KG1 (cell line): ENCODE measurements at regions not wholly inside any gene's neighbourhood (a gene's known extent, or its start where the extent isn't known, plus 50 kb on each side); places are given as distances from the start of the nearest gene placed in this dataset.
"Not testable (repeated sequence)": the region's sequence is repeated elsewhere in the genome, so short reads cannot be mapped to it uniquely, and the experiment has no call there.

Experiments
- DNase-seq: peaks from one replicate; lab custom pipeline; 2025; lab: John Stamatoyannopoulos, UW

DNA sequence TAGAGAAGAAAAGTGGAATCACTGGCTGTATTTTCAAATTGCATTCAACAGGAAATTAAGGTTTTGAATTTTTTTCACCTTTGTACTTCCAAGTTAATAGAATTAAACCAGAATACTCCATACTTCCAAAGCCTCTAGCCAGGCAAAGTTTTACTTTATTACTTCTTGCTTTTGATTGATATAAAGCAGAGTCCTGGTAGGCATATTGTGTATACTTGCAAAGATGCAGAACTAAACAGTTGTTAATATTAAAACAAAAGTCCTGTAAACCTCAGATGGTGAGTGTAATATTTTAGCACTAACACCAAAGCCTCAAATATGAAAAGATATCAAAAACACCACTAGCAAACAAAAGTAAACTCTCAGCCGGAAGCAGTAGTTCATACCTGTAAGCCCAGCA, 107.2 kb upstream of the C2CD4B start:
- DNase-seq = no peak

DNA sequence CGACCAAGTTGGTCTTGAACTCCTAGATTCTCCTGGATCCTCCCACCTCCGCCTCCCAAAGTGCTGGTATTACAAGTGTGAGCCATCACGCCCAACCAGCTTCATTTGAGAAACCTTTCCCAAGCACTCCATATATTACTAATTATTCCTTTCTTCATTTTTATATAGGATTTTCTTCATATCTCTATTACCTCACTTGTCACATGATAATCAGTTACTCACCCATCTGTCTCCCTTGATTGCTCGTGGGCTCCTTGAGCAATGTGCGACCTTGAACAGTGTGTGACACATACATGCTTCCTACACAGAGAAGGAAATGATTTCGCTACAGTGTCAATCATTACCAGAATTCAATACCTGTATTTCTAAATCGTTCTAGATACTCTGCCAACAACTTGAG, 110.7 kb upstream of the C2CD4B start:
- DNase-seq = no peak

- no peak for DNase-seq
Observed at GRCh38 chr15:62277816-62278394, 112.8 kb upstream of the C2CD4B start.

DNA sequence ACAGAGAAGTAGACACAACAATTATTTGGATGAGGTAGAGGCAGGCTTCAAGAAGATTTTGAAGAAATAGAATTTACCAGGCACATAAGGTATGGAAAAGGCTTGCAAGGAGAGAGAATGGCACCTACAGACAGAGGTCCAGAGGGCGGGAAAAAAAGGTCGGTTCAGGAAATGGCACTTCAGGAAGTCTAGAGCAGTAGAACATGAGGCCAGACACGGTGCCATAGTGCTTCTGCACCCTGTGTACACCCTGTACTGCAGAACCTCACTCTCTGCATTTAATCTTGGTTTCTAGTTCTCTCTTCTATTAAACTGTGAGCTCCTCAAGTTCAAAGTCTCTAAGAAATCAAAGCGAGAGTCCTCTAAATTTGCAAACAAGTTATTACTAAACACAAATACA, 113.4 kb upstream of the C2CD4B start:
- DNase-seq = no peak

DNA sequence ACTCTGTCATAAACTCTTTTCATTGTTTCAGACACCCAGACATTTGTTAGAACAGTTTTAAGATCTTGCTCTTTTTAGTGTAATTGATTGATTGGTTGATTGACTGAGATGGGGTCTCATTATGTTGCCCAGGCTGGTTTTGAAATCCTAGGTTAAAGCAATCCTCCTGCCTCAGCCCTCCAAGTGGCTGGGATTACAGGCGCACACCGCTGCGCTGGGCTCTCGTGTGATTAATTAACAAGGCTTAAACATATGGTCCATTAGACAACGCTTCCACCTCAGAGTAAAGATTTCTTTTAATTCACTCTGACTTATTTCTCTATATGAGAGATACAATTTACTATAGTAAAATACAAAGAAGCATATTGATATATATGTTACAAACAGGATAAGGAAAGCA, 114.0 kb upstream of the C2CD4B start:
- no peak for DNase-seq

DNA sequence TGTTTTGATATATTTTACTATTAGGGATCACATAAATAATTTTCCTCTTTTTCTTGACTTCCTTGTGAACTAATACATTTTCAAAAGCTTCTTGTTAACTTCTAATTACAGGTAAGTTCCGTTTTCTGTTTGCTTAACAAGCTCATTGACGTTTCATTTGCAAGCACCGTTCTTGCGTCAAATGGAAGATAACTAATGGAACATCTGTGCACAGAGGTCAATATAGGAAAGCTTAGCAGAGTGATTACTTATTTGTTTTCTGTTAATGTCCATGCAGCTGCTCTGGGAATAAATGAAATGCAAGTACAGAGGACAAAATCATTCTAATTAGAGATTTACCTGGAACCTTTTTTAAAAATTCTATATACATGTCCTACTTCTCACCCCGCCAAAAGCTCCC, 115.5 kb upstream of the C2CD4B start:
- no peak for DNase-seq

- not testable (repeated sequence) for DNase-seq
Observed at GRCh38 chr15:62281801-62282200, 116.7 kb upstream of the C2CD4B start.

DNA sequence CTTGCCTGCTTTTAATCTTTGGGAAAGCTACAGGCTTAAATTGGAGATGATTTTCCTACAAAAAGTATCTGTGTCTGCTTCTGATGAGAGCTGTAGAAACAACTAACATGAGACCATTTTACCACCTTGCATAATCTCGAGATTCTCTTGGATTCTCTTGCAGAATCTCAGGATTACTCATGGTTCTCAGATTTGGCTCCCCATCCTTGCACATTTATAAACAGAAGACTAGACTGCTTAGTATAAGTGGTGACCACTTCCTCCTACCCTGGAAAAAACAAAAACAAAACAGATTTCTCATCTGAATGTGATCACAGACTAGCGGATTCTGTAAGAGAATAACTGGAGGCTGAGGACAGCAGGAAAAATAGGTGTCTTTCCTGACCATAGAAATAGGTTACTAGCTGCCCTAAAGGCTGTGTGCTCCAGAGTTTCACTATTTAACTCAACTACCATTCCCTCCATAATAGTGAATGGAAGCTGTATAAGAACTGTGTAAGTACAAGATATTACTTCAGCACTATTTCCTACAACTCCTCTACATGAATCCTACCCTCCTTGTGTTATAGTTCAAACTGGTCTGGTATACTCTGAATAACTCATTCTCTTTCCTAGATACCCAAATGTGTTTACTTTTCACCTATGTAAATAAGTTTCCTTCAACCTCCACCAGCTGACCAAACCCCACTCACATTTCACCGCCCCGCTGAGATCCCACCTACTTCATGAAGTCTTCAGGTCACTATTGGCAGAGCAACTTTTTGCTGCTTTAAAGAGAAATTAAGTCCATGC, 122.2 kb upstream of the C2CD4B start:
- DNase-seq = no peak

DNA sequence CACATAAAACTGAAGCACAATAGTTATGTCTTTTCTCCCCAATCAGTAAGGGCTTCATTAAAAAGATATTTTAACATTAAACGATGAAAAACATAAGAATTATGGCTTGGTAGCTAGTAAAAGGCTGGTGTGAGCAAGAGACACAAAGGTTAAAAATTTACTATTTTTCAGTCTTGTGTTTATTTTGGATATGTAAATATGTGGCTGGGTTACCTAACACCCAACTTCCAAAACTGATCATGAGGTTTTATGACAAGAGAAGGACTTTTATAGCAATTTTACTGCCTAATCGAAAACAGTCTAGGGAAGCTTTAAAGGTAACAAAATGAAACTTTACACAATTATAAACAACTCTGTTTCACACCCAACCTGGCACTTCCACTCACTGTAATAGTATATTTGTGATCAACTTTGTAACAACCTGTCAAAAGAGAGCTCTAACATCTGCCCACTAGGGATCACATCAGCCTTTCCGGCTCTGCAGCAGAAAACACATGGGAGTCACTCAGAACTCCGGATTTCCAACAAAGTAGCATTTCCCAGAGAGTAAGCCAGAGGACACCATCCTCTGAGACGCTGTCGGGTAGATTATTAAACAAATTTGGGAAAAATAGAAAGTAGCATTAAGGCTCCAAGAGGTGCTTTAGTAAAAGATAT, 123.4 kb upstream of the C2CD4B start:
- DNase-seq = no peak

GRCh38 chr15:62291262-62291661, 126.2 kb upstream of the C2CD4B start:
- no peak for DNase-seq

- DNase-seq = no peak
Observed at GRCh38 chr15:62296756-62297507, 131.8 kb upstream of the C2CD4B start.

DNA sequence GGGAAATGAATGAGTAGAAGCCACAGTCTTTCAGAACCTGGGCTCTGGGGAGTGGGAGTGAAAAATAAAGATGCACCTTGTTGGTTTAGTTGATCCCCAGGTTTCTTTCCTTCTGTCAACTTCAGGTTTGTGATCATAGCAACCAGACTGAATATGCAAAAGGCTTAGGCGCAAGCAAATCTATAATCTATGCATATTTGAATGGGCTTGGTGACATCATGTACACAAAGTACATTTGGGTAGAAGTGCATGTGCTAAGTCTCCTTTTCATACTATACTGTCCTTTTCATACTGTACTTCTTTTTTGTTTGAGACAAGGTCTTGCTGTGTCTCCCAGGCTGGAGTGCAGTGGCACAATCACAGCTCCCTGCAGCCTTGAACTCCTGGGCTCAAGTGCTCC, 132.4 kb upstream of the C2CD4B start:
- DNase-seq = no peak

- no peak for DNase-seq
Observed at GRCh38 chr15:62297933-62298332, 132.8 kb upstream of the C2CD4B start.

DNA sequence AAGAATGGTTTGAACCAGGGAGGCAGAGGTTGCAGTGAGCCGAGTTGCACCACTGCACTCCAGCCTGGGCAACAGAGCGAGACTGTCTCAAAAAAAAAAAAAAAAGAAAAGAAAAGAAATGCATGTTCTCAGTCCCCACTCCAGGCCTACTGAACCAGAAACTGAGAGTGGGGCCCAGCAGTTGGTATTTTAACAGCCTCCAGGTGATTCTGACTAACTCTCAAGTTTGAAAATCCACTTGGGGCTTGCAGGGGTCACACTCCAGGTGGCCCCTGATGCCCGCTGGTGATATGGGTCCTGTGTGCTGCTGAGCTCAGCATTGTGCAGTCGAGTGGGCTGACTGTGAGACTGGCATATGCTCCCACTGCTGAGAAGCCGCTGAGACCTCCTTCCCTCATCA, 133.7 kb upstream of the C2CD4B start:
- no peak for DNase-seq

DNA sequence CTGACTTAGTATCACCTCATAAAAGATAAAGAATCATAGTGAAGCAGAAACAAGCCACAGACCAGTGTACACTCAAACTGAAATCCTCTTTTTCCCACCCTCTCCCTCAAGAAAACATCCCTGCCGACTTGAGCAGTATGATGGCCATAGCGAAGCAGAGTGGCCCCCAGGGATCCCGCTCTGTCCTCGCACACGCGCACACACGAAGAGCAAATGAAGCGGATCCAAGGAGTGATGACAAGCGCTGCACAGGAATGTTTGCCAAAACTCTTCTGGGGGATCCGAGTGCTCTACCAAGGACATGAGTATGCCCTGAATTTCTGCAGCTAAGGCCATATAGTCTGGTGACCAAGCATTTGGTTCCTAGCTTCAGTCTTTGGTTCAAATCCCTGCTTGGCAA, 134.5 kb upstream of the C2CD4B start:
- DNase-seq = no peak

GRCh38 chr15:62301993-62302675, 137.0 kb upstream of the C2CD4B start:
- no peak for DNase-seq

- DNase-seq = no peak
Observed at GRCh38 chr15:62306851-62307504, 141.9 kb upstream of the C2CD4B start.

GRCh38 chr15:62307551-62307950, 142.5 kb upstream of the C2CD4B start:
- DNase-seq = no peak

GRCh38 chr15:62316413-62317060, 151.5 kb upstream of the C2CD4B start:
- no peak for DNase-seq

DNA sequence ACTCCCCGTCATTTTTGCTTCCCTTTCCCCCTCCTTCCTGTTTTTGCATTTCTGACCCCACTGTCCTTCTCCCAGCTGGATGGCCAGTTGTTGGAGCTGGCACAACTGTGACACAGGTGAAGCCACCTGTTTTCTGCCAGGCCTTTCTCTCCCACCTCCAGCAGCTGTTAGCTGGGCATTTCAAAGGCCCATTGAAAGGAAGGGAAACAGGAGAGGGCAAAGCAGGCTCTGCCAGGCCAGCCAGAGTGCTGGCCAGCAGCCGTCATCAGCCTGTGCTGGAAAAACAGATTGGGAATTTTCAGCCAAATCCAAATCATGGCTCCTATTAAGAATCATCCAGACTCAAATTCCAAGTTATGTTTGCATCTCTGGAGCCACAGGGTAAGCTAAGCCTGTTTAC, 155.2 kb upstream of the C2CD4B start:
- DNase-seq = no peak

GRCh38 chr15:62323353-62323890, 158.3 kb upstream of the C2CD4B start:
- no peak for DNase-seq
